Inflammatory macrophage (primary cell): ENCODE measurements at regions not wholly inside any gene's neighbourhood (a gene's known extent, or its start where the extent isn't known, plus 50 kb on each side); places are given as distances from the start of the nearest gene placed in this dataset.
"Not testable (repeated sequence)": the region's sequence is repeated elsewhere in the genome, so short reads cannot be mapped to it uniquely, and the experiment has no call there.

Experiments
- DNase-seq, 2 donors: peaks; one replicate each; pipeline ENCODE4 v3.0.0-alpha.2; 2020 to 2022

GRCh38 chr17:72175787-72176515 lies 55.1 kb downstream of the SOX9 start:
- DNase-seq: no peak

- DNase-seq: no peak
Measured at GRCh38 chr17:72176516-72176851, 55.7 kb downstream of the SOX9 start.

DNA sequence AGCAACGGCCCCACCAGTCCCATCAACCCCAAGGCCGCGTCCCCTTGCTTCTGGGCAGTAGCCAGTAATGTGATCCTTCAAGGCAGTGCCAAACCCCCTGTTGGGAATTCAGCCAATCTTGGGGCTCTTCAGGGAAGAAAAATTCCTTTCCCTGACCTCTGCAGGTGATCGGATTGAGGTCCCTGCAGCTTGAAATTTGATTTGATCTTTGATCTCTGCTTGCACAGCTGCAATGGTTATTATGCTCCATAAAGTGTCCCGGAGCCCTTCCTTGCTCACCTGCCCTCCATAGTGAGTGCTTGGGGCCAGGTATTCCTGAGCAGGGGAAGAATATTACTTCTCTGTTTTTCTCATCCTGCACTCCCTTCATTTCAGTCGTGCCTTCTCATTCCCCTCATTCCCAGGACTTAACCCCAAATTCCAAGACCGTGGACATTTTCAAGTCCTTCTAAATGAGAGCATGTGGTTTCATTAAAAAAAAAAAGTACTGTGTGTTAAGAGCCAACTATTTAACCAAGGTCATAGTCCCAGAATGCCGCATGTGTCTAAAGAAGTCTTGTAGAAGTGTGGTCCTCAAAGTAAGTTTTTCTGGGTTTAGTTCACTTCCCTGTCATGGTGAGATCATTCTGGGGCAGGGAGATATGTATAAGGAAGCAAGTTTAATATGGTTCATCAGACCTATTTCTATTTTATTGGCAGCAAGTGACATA lies 56.3 kb downstream of the SOX9 start:
- no peak for DNase-seq

GRCh38 chr17:72177738-72178137 lies 56.9 kb downstream of the SOX9 start:
- no peak for DNase-seq

GRCh38 chr17:72182371-72182873 lies 61.6 kb downstream of the SOX9 start:
- DNase-seq: no peak

- no peak for DNase-seq
Measured at GRCh38 chr17:72183194-72183685, 62.4 kb downstream of the SOX9 start.

DNA sequence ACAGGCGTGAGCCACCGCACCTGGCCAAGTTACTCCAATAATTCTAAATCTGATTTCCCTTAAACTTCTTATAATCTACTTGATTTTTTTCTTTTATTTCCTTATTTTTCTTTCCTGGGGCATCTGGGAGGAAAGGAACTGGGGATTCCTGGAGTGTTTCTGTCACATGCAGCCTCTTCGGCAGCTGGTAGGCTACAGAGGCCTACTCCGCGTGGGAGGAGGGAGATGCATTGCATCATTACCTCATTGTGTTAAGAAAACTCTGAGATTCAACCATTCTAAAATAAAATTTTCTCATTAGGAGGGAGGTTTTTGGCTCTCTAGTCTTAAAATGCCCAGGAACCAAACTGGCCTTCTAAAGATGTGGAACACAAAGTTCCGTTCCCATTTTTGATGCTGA lies 64.0 kb downstream of the SOX9 start:
- DNase-seq: no peak

GRCh38 chr17:72185564-72185963 lies 64.7 kb downstream of the SOX9 start:
- no peak for DNase-seq

DNA sequence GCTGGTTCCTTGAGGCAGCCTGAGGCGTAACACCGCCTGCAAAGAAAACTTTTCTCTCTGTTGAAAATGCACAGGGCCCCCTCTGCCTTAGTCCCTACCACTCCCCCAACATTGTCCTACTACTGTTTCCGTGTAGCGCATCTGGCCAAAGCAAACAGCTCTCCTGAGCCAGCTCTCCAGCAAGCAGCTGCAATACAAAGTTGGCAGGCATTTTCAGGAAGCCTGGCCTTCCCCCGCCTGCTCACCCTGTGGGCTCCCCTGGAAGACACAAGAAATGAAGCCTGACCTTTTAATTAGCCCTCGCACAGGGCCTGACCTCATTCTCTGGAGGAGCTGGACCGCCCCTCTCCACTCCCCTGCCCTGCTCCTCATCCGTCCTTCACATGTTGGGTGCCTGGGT lies 66.7 kb downstream of the SOX9 start:
- no peak for DNase-seq

- DNase-seq: no peak
Measured at GRCh38 chr17:72188801-72189200, 68.0 kb downstream of the SOX9 start.

GRCh38 chr17:72189768-72190593 lies 69.2 kb downstream of the SOX9 start:
- no peak for DNase-seq

GRCh38 chr17:72191356-72191755 lies 70.5 kb downstream of the SOX9 start:
- DNase-seq: no peak

- DNase-seq: no peak
Measured at GRCh38 chr17:72191921-72192799, 71.3 kb downstream of the SOX9 start.

GRCh38 chr17:72192800-72193192 lies 72.0 kb downstream of the SOX9 start:
- DNase-seq: no peak

- DNase-seq: no peak
Measured at GRCh38 chr17:72193391-72194106, 72.7 kb downstream of the SOX9 start.

DNA sequence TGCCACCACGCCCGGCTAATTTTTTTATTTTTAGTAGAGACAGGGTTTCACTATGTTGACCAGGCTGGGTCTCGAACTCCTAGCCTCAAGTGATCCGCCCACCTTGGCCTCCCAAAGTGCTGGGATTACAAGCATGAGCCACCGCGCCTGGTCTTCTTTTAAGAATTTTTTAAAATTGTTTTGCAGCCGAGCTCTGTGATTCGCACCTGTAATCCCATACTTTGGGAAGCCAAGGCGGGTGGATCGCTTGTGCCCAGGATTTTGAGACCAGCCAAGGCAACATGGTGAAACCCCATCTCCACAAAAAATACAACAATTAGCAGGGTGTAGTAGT lies 73.3 kb downstream of the SOX9 start:
- DNase-seq: not testable (repeated sequence)

DNA sequence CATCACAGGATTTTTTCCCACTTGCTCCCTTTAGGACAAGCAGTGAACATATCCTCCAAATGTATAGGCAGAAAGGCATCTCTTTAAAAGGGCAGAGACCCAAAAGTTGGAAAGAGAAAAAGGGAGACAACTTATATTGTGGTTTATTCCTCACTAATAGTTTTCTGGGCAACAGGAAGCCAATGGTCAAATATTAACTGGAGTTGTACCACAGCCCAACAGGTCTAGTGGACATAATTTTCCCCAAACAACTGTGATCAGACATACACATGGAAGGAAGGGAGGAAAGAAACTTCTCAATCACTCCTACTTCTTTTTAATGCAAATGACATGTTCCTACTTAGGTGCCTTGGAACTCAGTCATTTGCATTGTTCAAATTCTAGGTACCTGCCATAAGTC lies 78.4 kb downstream of the SOX9 start:
- DNase-seq: no peak

GRCh38 chr17:72204742-72205141 lies 83.9 kb downstream of the SOX9 start:
- no peak for DNase-seq

DNA sequence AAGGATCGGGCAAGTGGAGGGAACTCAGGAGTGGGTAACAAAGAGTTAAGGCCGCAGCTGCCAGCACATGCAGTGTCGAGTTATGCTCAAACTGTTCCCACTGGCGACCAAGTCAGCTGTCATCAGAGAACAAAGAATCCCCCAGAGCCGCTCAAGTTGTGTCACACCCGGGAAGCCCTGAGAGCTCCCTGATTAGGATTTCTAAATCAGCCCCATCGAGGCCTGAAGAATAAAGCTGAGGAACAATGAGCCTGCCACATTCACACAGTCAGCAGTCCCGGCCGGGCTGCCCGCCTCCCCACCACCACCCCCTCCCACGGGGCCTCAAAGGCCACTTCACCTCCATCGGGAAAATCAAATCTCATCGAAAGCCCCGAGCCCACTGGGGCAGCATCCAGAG lies 84.5 kb downstream of the SOX9 start:
- no peak for DNase-seq

GRCh38 chr17:72205822-72206221 lies 85.0 kb downstream of the SOX9 start:
- no peak for DNase-seq

DNA sequence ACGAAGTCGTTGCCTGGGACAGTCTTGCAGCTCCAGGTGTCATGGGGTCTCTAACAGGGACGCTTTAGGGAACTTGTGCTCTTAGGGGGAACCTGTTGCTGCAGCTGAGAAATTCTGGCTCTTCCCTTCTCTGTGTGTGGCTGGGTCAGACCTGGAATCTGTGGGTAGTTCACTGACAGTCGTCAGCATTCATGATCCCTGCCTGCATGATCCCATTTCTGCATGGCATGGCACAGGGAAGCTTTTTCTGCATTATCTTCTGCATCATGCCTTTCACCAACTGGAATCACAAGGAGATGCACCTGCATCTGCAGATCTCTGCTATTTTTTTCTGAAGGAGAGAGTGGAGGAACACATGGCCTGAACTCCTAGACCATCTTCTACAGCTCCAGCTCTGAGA lies 85.6 kb downstream of the SOX9 start:
- no peak for DNase-seq

DNA sequence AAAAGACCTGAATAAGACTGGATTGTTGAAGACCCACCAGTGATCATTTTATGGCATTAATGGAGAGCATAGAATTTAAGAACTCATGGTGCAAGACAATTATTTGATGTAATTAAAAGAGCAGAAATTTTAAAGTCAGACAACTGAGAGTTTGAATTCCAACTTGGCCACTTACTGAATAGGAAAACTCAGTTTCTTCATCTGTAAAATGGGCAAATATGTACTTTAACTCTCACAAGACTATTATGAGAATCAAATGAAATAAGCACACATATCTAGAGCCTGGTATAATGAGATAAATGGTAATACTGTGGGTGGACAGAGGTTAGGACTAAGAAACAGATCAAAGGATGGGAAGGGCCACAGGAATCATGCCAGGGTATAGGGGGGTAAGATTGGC lies 88.0 kb downstream of the SOX9 start:
- DNase-seq: no peak
